ENCODE measurements at regions not wholly inside any gene's neighbourhood (a gene's known extent, or its start where the extent isn't known, plus 50 kb on each side); places are given as distances from the start of the nearest gene placed in this dataset.

GRCh38 chr12:127767656-127768055 is 499.3 kb upstream of the TMEM132C start:
- no peak overlapping the region for H3K4me3 ChIP-seq (ENCODE audit: extremely low read depth in 1 of 4, insufficient read depth in 2 of 4, low read depth in 3 of 4, low read length in 4 of 4)
- no peak overlapping the region for H2BK20ac ChIP-seq (ENCODE audit: low read length)
- H3K9ac ChIP-seq (replicated peaks in 1 of 4; ENCODE audit: extremely low read depth in 1 of 4, low read depth in 3 of 4, low read length in 3 of 4) = no peak overlapping the region
- no peak overlapping the region for H2BK120ac ChIP-seq (replicated peaks; ENCODE audit: low read depth, low read length)
- no peak overlapping the region for H3K18ac ChIP-seq (ENCODE audit: extremely low read depth, low read length)
- H4K8ac ChIP-seq (ENCODE audit: extremely low read depth, insufficient read depth, low read length) = no peak overlapping the region
- H2AFZ ChIP-seq (ENCODE audit: low read length) = no peak overlapping the region
- H2BK12ac ChIP-seq (ENCODE audit: low read depth, low read length) = no peak overlapping the region
- no peak overlapping the region for H3K4me2 ChIP-seq (ENCODE audit: insufficient read depth in 1 of 2, low read depth in 2 of 2, low read length in 2 of 2)
- DNase-seq (ENCODE audit: low read depth in 1 of 2, low spot score in 2 of 2) = no peak
- no peak overlapping the region for H2BK5ac ChIP-seq (ENCODE audit: low read depth, low read length)
- no peaks in the 10 kb centered on the region for H4K20me1 ChIP-seq (replicated peaks in 1 of 2; ENCODE audit: control insufficient read depth in 1 of 2, insufficient read depth in 2 of 2, low read length in 2 of 2)
- no peaks in the 10 kb centered on the region for H3K79me1 ChIP-seq (ENCODE audit: low read depth, low read length)
- H3K23ac ChIP-seq (ENCODE audit: insufficient read length) = no peak overlapping the region
- H3K23me2 ChIP-seq (ENCODE audit: low read depth, low read length) = no peaks in the 10 kb centered on the region
- no peaks in the 10 kb centered on the region for H3K36me3 ChIP-seq (ENCODE audit: control insufficient read depth in 2 of 4, insufficient read depth in 4 of 4, low read length in 3 of 4)
- WGBS, 2 experiments (ENCODE audit: extremely low coverage in 1 of 2, insufficient coverage in 1 of 2, insufficient read length in 1 of 2, insufficient replicate concordance in 2 of 2, low coverage in 1 of 2, low lambda C conversion rate in 2 of 2, missing lambda C conversion rate in 1 of 2) = 86% methylated on average over 1 of the region's 1 CpG; no CpG with 5 or more reads in 1 of the 2 experiments
- H3K9me3 ChIP-seq (ENCODE audit: insufficient read depth in 2 of 2, low read depth in 1 of 2, low read length in 1 of 2) = peaks cover 0 to 4% of the 10 kb centered on the region in 2 experiments; a peak in 1 of 4 replicates
- H4K5ac ChIP-seq (ENCODE audit: insufficient read length, low read depth, low read length) = no peak overlapping the region
- H3K27ac ChIP-seq (ENCODE audit: low read depth, low read length) = no peak overlapping the region
- POLR2A ChIA-PET (ENCODE audit: partially characterized antibody) = no interaction called here
- no peak overlapping the region for H3K56ac ChIP-seq (replicated peaks; ENCODE audit: insufficient read length, low read depth, low read length)
- CTCF ChIA-PET (ENCODE audit: partially characterized antibody) = interaction anchor here (1.3 to 2.0 kb wide), 2 partner anchors 16 to 56 kb away, joined by 3 to 13 read pairs; no protein-coding TSS in a partner anchor
- FAIRE-seq = no peak
- no peaks in the 10 kb centered on the region for H3K27me3 ChIP-seq (replicated peaks in 1 of 4; ENCODE audit: control insufficient read depth in 3 of 4, extremely low read depth in 1 of 4, insufficient read depth in 3 of 4, low read length in 3 of 4)
- H2AK5ac ChIP-seq (ENCODE audit: low read depth, low read length) = no peak overlapping the region
- H4K91ac ChIP-seq (replicated peaks; ENCODE audit: insufficient read length, low read length) = no peak overlapping the region
- TF ChIP-seq, protein P1, sequence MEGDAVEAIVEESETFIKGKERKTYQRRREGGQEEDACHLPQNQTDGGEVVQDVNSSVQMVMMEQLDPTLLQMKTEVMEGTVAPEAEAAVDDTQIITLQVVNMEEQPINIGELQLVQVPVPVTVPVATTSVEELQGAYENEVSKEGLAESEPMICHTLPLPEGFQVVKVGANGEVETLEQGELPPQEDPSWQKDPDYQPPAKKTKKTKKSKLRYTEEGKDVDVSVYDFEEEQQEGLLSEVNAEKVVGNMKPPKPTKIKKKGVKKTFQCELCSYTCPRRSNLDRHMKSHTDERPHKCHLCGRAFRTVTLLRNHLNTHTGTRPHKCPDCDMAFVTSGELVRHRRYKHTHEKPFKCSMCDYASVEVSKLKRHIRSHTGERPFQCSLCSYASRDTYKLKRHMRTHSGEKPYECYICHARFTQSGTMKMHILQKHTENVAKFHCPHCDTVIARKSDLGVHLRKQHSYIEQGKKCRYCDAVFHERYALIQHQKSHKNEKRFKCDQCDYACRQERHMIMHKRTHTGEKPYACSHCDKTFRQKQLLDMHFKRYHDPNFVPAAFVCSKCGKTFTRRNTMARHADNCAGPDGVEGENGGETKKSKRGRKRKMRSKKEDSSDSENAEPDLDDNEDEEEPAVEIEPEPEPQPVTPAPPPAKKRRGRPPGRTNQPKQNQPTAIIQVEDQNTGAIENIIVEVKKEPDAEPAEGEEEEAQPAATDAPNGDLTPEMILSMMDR (IDR thresholded peaks at IDR 0.05; ENCODE audit: control extremely low read depth in 1 of 3, insufficient read depth in 1 of 3, low read depth in 1 of 3, low read length in 3 of 3) = no peak
- TF ChIP-seq KDM1A (IDR thresholded peaks at IDR 0.05; ENCODE audit: borderline replicate concordance, low read length) = no peak
- TF ChIP-seq RFX5 (IDR thresholded peaks at IDR 0.05; ENCODE audit: borderline replicate concordance, low read depth, low read length) = no peak
- TF ChIP-seq EZH2 (IDR thresholded peaks at IDR 0.05; ENCODE audit: low read depth, low read length, severe bottlenecking) = no peak
- H2BK15ac ChIP-seq (ENCODE audit: low read length) = no peak overlapping the region
- H3K79me2 ChIP-seq (ENCODE audit: control insufficient read depth in 1 of 2, insufficient read depth in 2 of 2, low read length in 2 of 2) = no peaks in the 10 kb centered on the region
- H3K4me1 ChIP-seq (replicated peaks in 1 of 4; ENCODE audit: control insufficient read depth in 3 of 4, insufficient read depth in 4 of 4, low read length in 3 of 4) = no peaks in the 10 kb centered on the region
- H3K14ac ChIP-seq (ENCODE audit: insufficient read length) = no peak overlapping the region
- H3K4ac ChIP-seq (replicated peaks; ENCODE audit: insufficient read length, low read depth, low read length) = no peak overlapping the region
